Left renal cortex interstitium (tissue), 4 donors: ENCODE measurements at regions not wholly inside any gene's neighbourhood (a gene's known extent, or its start where the extent isn't known, plus 50 kb on each side); places are given as distances from the start of the nearest gene placed in this dataset.

Experiments used
- DNase-seq, 4 donors: peaks; one replicate each; pipeline ENCODE4 v3.0.0-alpha.2; 2013; ENCODE audit warnings: low read depth in 4 of 4, low spot score in 2 of 4, missing footprints in 1 of 4

DNA sequence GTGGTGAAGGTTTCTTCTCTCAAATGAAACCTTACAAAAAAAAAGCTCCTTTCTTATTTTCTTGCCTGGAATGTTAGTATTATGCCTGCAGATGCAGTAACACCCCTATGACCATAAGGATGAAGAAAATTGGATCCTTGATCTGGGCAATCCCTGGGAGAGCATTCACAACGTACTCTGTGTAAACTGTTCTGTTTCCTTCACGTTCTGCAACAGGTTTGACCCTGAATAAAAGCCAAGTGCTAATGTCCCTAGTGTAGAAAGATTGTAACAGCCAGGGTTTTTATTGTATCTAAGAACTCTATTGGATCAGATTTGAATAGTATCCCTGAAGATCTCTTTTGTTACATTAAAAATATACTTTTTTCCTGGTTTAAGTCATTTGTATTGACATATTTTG is 1639.6 kb upstream of the ACO1 start:
- DNase-seq: no peak

DNA sequence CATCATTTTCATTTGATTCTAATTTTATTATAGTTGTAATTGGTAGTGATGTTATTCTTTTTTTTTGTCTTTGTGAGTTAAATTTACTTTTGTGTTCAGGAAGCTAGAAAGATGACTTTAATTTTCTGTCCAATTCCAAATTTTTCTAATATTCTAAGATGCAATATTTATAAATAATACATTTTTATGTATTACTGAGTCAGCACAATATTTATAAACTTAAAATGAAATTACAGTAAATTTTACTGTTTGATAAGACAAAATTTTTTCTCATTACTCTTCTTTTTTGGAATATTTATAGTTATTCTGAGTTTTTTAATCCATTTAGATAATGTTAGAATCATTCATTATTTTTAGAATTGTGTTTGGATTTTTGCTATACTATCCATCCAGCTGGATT is 1637.9 kb upstream of the ACO1 start:
- no peak for DNase-seq

DNA sequence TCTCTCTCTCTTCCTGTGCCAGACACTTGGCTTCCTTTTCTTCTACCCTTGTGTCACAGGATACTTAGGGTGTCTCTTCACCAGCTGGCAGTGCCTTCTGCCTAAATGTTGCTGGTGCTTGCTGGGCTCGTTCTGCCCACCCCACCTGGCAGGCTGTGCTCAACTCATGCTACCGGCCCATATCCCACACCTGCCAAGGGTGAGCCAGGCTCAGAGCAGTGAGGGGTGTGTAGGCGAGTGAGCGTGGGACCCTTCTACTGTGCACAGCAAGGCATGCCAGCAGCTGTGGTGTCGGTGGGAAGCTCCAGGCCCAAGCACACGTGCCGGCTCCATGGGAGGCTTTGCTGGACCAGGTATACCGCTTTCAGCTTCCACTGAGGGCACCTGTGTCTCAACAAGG is 1626.7 kb upstream of the ACO1 start:
- no peak for DNase-seq

DNA sequence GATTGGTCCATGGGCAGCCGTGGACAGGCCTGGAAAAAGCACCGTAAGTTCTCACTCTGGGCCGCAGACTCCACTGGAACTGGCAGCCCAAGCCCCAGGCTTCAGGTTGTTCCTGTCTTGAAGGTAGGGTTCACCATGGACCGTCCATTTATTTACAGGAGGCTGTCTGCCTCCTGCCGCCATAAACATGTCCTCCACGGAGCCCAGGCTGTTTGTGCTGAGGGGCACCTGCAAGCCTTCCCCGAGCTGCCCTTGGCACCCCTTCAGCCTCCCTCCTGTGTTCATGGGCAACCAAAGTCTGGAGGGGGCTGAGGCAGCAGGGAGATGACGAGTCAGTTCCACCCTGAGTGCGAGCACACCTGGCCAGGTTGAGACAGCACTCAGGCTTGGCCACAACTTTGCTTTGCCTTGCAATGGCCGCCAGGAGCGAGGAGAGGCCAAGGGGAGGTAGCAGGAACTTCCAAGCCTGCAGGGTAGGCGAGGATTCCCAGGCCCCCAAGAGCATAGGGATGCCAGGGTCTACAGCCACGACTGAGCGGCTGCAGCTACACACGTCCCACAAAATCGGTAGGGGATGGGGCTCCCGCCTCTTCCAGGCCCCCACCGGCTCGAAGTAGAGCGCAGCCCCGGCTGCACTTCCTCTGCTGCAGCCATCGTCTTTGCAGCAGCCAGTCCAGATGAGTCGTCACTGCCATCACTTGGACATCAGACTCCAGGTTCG is 1625.6 kb upstream of the ACO1 start:
- DNase-seq: no peak

DNA sequence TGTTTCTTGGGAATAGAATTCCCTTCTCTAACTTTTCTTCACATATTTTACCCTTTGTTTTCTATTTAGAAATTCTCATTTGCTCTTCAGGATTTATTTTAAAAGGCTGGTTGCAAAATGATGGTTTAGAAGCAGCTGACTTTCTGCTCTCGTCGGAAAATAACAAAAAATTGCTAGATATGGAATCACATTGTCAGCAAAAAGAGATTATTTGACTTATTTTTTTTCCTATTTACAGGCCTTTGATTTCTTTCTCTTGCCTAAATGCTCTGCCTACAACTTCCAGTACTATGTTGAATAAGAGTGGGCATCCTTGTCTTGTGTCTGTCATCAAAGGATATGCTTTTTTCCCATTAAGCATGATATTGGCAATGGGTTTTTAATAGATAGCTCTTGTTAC is 1619.1 kb upstream of the ACO1 start:
- no peak for DNase-seq

DNA sequence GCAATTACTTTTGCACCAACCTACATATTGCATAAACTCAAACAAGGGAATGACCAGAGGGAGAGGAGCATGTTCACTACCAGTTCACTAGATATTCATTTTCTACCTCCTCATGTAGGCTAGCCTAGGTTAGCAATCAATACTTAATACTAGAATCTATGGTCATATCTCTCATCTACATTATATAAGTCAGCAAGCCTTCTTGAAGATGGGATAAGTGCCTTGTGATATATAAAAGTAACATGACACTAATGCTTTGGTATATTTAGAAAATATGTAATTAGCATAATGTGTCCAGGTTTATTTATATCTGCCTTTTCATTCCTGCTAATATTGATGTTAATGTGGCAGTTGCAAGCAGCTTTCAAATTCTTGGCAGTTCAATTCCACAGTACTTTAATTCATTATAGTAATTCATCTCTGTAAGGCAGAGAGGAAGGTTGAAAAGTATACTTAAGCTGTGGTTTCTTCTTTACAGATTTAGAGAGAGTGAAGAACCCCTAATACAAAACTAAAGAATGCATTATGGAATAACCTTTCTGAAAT is 1613.2 kb upstream of the ACO1 start:
- no peak for DNase-seq

DNA sequence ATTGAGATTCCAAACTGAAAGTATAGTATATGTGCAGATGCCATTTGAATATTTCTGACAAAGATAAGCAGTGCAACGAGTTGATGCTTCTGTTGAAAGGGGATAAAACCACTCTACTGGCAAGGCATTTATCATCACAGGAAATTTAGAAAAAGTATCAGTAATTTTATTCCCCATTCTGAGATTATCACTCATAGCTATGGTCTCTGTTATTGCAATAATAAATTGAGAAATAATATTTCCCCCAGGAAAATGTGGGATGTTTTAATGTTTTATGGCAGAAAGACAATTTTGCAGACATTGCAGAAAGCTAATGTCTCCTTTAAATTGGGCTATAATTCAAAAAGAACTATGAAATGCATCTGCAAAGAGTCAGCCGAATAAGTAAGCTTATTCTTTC is 1612.7 kb upstream of the ACO1 start:
- DNase-seq: no peak

DNA sequence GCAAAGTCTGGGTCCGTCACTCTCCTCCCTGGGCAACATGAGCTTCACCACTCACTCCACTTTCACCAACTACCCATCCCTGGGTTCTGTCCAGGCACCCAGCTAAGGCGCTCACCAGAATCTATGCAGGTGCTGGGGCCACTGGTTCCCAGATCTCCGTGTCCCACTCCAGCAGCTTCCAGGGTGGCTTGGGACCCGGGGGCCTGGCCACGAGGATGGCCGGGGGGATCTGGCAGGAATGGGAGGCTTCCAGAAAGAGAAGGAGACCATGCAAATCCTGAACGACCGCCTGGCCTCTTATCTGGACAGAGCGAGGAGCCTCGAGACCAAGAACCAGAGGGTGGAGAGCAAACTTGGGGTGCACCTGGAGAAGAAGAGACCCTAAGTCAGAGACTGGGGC is 1611.0 kb upstream of the ACO1 start:
- no peak for DNase-seq

DNA sequence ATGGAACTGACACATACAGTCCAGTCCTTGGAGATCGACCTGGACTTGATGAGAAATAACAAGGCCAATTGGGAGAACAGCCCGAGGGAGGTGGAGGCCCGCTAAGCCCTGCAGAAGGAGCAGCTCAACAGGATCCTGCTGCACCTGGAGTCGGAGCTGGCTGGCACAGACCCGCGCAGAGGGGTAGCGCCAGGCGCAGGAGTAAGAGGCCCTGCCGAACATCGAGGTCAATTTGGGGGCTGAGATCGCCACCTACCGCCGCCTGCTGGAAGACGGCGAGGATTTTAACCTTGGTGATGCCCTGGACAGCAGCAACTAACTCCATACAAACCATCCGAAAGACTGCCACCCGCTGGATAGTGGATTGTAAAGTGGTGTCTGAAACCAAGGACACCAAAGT is 1610.1 kb upstream of the ACO1 start:
- DNase-seq: no peak

DNA sequence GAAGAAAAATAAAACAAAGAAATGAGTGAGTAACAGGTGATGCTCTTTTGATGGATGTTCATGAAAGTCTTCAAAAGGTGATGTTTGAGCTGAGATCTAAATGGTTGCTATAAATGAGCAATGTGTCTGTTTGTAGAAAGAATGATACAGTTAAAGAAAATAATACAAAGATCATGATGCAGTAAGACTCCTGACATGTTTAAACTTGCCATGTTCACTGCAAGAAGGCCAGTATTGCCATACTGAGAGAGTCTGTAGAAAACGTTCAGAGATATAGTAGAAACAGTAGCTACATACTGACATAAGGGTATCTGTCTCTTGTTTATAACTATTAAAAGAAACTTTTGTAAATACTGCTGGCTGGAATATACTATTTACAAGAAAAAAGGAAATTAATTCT is 1609.2 kb upstream of the ACO1 start:
- DNase-seq: no peak

DNA sequence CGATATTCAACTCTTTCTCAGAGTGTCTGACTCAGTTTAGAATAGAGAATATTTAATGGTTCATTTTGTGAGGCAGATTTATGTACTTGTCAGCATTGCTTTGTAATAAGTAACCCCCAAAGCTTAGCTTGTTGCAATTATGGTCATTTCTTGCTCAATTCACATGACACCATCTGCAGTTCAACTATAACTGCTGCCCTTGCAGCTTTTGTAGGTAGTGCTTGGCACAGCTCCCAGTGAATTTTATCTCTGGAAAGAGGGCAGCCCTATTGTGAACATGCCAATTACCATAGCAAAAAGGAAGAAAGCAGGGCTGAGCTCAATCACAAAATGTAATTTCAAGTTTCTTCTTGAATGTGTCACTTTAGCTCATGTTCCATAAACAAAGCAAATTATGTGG is 1587.7 kb upstream of the ACO1 start:
- DNase-seq: no peak

DNA sequence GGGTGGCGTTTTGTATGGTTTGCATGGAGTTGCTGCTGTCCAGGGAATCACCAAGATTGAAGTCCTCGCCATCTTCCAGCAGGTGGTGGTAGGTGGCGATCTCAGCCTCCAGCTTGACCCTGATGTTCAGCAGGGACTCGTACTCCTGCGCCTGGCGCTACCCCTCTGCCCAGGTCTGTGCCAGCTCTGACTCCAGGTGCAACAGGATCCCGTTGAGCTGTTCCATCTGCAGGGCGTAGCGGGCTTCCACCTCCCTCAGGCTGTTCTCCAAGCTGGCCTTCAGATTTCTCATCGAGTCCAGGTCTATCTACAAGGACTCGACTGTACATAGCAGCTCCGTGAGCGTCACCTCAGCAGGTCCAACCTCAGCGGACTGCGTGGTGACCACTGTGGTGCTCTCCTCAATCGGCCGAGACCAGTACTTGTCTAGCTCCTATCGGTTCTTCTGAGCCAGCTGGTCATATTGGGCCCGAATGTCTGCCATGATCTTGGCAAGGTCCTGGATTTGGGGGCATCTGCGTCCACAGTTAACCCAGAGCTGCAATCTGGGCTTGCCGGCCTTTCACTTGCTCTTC is 1584.8 kb upstream of the ACO1 start:
- no peak for DNase-seq

DNA sequence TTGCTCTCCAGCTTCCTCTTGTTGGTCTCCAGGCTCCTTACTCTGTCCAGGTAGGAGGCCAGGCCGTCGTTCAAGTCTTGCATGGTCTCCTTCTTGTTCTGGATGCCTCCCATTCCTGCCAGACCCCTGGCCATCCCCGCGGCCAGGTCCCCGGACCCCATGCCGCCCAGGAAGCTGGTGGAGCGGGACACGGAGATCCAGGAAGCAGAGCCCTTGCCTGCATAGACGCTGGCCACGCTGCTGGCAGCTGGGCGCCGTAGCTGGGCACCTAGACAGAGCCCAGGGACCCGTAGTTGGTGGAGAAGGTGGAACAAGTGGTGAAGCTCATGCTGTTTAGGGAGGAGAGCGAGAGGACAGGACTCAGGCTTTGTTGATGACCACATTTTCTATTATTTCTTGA is 1584.0 kb upstream of the ACO1 start:
- no peak for DNase-seq

DNA sequence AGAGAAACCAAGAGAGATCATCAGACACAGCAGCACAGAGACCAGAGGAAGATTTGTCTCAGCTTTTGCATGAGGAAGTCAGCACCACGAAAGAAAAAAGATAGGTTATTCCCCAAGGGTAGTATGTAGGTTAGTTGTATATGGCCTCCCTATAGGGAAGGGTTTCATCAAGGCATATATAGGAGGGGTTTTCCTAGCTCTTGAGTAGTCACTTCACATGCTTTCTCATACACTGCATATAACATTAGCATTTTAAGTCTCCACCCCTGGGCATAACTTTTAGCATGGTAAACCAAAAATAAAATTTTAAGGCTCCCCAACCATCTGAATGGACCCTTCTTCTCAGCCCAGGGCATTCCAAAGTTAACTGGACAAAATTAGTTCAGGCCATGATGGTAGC is 1571.6 kb upstream of the ACO1 start:
- DNase-seq: no peak

DNA sequence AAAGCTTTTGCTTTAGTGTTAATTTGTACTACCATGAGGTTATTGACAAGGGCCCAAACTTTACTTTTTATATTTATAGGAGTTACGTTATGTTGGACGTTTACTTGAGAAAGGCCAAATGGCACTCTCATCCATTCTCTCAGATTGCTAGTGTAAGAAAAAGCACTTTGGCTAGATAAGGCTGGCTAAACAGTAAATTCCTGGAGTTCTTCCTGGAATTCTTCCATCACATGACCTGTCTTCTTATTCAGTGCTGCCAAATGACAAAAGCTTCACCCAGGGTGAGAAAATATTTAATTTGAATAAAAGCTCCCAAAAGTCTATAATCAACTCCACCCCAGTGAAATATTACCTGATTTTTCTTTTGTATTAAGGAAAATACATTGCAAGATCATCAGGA is 1568.9 kb upstream of the ACO1 start:
- no peak for DNase-seq

DNA sequence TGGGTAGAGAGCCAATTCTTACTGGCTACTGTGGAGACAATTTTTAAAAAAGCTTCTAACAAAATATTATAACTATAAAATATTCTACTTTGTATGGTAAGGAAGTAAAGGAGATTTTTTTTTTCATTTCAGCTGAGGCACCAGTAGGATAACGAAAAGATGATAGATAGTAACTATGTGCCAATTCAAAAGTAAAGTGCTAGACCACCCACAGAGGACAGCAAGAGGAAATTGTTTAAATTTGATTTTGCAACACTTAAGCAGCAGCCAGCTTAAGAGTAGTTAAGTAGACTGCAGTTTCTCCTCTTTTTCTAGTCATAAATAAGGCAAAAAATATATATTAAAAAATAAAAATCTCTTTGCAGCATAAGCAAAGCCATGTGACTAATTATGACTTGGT is 1539.3 kb upstream of the ACO1 start:
- DNase-seq: no peak

DNA sequence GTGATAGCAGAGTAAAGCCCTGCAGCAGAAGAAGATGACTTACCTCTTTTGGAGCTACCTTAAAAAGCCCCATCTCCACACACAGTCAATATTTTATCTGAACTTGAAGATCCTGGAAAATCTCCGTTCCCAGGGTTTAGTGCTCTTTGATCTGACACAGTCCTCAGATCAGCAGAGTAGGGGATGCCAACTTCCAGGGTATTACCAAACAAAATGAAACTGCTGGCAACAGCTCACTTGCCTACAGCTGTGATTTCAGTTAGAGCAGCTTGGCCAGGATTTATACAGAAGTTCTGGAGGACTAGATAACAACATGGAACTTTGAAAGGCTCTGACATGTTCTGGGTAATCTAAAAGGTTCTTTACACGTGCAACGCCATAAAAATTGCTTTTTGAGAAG is 1537.8 kb upstream of the ACO1 start:
- DNase-seq: no peak

DNA sequence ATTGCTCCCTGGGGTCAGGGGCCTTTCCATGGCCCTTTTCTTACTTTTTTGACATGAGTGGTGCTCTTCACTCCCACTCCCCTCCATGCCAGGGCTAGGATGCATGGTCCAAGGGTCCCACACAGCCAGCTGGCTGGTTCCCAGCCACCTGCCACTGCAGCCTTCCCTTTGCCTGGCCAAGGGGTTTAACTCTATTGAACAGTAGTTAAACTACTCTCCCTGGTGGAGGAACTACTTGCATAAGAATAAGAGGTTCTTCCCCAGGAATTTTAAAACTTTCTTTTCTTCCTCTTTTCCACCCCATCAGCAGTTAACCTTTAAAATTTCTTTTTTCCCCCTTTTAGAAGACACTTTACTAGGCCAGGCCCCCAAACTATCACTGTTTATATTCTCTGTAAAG is 1532.8 kb upstream of the ACO1 start:
- DNase-seq: no peak

DNA sequence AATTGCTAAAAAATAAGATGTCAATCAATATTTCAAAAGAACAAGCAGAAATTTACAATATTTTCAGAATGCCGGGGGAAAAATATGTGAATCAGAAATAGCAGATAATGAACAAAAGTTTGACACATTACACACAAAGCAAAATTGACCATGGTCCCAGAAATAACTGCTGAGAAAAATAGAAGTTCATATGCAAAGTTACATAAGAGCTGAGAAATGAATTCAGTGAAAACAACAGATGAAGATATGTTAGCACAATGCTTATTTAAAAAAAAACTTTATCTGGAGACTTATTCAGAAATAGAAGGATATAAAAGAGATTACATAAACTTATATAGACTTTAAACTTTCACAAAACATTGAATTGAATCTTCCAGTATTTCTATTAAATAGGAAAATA is 1483.7 kb upstream of the ACO1 start:
- DNase-seq: no peak

DNA sequence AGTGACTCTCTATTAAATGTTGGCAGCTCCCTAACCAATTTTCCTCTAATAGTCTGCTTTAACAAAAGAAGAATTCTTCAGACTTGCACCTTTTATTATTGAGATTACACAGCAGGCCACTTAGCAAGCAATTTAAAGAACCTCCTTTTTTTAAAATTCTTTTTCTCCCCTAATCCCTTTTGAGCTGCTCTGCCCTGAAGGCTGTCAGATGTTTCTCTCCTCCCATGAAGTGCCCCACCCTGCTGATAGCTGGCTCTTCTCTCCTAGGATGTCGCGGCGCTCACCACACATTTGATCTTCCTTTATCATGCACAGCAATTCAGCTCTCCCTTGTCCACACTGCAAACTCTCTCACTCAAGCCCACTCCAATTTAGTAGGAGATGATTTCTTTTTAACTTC is 1471.1 kb upstream of the ACO1 start:
- no peak for DNase-seq

DNA sequence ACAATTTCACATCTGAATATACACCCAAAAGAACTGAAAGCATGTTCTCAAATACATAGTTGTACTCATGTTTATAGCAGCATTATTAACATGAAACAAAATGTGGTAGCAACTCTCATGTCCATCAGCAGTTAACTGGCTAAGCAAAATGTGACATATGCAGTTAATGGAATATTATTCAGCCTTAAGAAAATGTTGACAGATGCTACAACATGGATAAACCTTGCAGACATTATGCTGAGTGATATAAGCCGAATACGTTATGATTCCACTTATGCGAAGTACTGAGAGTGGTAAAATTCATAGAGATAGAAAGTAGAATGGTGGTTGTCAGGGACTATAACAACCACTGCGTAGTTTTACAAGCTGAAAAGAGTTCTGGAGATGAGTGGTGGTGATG is 1469.0 kb upstream of the ACO1 start:
- no peak for DNase-seq

DNA sequence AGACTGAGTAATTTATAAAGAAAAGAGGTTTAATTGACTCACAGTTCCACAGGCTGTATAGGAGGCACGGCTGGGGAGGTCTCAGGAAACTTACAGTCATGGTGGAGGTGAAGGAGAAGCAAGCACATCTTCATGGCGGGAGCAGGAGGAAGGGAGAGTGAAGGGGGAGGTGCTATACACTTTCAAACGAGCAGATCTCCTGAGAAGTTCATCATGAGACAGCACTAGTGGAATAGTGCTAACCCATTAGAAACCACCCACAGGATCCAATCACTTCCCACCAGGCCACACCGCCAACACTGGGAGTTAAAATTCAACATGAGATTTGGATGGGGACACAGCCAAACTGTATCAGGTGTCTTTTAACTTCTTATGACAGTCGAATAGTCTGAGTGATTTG is 1459.3 kb upstream of the ACO1 start:
- DNase-seq: no peak

DNA sequence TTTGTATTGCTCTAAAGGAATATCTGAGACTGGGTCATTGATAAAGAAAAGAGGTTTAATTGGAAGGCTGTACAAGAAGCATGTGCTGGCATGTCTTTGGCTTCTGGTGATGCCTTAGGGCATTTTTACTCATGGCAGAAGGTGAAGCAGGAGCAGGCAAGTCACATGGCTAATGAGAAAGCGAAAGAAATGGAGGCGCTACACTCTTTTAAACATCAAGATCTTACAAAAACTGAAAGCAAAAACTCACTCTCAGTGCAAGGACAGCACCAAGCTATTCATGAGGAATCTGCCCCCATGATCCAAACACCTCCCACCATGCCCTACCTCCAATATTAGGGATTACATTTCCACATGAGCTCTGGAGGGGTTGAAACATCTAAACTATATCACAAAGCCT is 1458.8 kb upstream of the ACO1 start:
- no peak for DNase-seq
